GM23248 (cell line): ENCODE measurements at regions not wholly inside any gene's neighbourhood (a gene's known extent, or its start where the extent isn't known, plus 50 kb on each side); places are given as distances from the start of the nearest gene placed in this dataset.

Source experiments
- EZH2 ChIP-seq: fragments of 200-600 bp; sonication (generic); IDR thresholded peaks from 2 replicates; pipeline ENCODE4 v1.6.1; 2018; ENCODE audit warnings: antibody characterized with exemption, mild to moderate bottlenecking; ENCODE audit not compliant: insufficient read depth, poor library complexity, severe bottlenecking
- EZH2phosphoT487 ChIP-seq: fragments of 200-600 bp; sonication (generic); IDR thresholded peaks from 2 replicates; pipeline ENCODE4 v1.6.1; 2018; ENCODE audit warnings: antibody characterized with exemption, moderate library complexity, mild to moderate bottlenecking, low read depth; ENCODE audit not compliant: insufficient read depth

GRCh38 chr9:31323726-31324444 is 1060.6 kb upstream of the ACO1 start:
- TF ChIP-seq EZH2 = no peak
- TF ChIP-seq EZH2phosphoT487 = no peak
